ENCODE measurements at regions not wholly inside any gene's neighbourhood (a gene's known extent, or its start where the extent isn't known, plus 50 kb on each side); places are given as distances from the start of the nearest gene placed in this dataset.

DNA sequence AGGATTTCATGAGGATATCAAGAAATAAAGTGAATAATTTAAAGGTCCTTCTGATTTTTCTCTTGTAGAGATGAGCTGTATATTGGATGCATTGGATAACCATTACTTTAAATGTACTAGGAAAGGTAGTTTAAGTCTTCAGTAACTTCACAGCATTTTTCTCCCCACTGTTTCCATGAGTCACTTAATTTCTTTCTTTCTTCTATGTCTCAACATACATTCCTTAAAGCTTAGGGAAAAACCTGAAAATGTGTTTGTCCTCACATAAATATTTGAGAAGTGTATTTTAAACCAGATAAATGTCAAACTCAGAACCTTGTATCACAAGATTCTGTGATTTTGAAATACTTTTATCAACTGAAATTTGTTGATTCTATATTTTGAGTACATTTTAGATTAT is 1970.2 kb upstream of the FLRT2 start:
- intact Hi-C loops (cut with micrococcal nuclease), result no loop called here
- Histone ChIP-seq H3K4me3 (replicated peaks in 1 of 3; ENCODE audit: low read depth in 2 of 3, low read length in 3 of 3) (no peak overlapping the region), H2AFZ (ENCODE audit: insufficient read depth, low read depth, low read length, poor library complexity, severe bottlenecking) (no peak overlapping the region), H3K4me1 (ENCODE audit: control insufficient read depth in 1 of 2, insufficient read depth in 2 of 2, low read length in 2 of 2) (no peaks in the 10 kb centered on the region), H3K9ac (ENCODE audit: insufficient read depth, low read length, poor library complexity, severe bottlenecking) (no peak overlapping the region), H3K27me3 (ENCODE audit: control insufficient read depth in 2 of 2, insufficient read depth in 2 of 2, low read length in 2 of 2) (no peaks in the 10 kb centered on the region), H3K27ac (ENCODE audit: low read depth in 1 of 2, low read length in 2 of 2) (no peak overlapping the region), H3K9me3 (replicated peaks in 1 of 2; ENCODE audit: control insufficient read depth in 1 of 2, insufficient read depth in 1 of 2, low read length in 2 of 2) (peaks cover 10 to 15% of the 10 kb centered on the region in 2 donors), H3K4me2 (replicated peaks; ENCODE audit: extremely low read depth, low read length, poor library complexity, severe bottlenecking) (no peak overlapping the region), H3K36me3 (replicated peaks in 1 of 2; ENCODE audit: control insufficient read depth in 1 of 2, insufficient read depth in 2 of 2, low read length in 2 of 2) (no peaks in the 10 kb centered on the region), H3K79me2 (ENCODE audit: insufficient read depth, low read length) (no peaks in the 10 kb centered on the region), H4K20me1 (ENCODE audit: insufficient read depth, low read length) (no peaks in the 10 kb centered on the region)
- H3K4me3 Mint-ChIP-seq, result no peak overlapping the region
- H3K4me1 Mint-ChIP-seq, result no peaks in the 10 kb centered on the region
- peaks cover 0 to 3% (median 0%) of the 10 kb centered on the region in 3 donors for H3K27me3 Mint-ChIP-seq (ENCODE audit: low read depth in 3 of 3)
- no peak for DNase-seq
- H3K36me3 Mint-ChIP-seq, result no peaks in the 10 kb centered on the region
- TF ChIP-seq, protein P1, sequence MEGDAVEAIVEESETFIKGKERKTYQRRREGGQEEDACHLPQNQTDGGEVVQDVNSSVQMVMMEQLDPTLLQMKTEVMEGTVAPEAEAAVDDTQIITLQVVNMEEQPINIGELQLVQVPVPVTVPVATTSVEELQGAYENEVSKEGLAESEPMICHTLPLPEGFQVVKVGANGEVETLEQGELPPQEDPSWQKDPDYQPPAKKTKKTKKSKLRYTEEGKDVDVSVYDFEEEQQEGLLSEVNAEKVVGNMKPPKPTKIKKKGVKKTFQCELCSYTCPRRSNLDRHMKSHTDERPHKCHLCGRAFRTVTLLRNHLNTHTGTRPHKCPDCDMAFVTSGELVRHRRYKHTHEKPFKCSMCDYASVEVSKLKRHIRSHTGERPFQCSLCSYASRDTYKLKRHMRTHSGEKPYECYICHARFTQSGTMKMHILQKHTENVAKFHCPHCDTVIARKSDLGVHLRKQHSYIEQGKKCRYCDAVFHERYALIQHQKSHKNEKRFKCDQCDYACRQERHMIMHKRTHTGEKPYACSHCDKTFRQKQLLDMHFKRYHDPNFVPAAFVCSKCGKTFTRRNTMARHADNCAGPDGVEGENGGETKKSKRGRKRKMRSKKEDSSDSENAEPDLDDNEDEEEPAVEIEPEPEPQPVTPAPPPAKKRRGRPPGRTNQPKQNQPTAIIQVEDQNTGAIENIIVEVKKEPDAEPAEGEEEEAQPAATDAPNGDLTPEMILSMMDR (IDR thresholded peaks at IDR 0.05), result no peak
- peaks cover 1 to 12% (median 6%) of the 10 kb centered on the region in 7 donors for H3K9me3 Mint-ChIP-seq
- H3K27ac Mint-ChIP-seq, result no peak overlapping the region

DNA sequence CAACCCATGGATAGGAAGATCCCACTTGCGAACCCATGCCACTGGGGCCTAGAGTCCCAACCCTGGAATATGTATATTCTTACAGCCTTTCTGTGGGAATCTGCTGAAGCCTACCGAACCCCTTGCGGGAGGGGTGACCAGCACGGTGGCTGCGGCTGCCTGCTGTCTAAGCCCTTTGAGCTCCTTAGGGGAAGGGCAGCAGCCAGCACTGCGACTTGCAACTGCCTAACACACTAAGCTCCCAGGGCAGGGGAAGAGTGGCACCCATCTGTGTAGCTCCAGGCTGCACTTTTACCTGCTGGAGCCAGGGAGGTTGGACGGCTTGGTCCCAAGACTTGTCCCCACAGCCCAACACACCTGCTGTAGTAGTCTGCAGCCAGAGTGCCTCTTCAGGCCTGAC is 1968.7 kb upstream of the FLRT2 start:
- 85% methylated on average over 7 of the region's 7 CpGs for WGBS (ENCODE audit: insufficient coverage)

More for the DNA sequence above, 1968.7 kb upstream of the FLRT2 start:
- Mint-ChIP-seq H3K27ac (no peak overlapping the region), H3K36me3 (no peaks in the 10 kb centered on the region), H3K4me3 (no peak overlapping the region), H3K4me1 (no peaks in the 10 kb centered on the region), H3K9me3 (peaks cover 2 to 12% (median 6%) of the 10 kb centered on the region in 7 donors), H3K27me3 (ENCODE audit: low read depth in 3 of 3) (peaks cover 0 to 2% (median 0%) of the 10 kb centered on the region in 3 donors)
- Histone ChIP-seq H3K27ac (ENCODE audit: low read depth in 1 of 2, low read length in 2 of 2) (no peak overlapping the region), H4K20me1 (ENCODE audit: insufficient read depth, low read length) (no peaks in the 10 kb centered on the region), H3K4me1 (ENCODE audit: control insufficient read depth in 1 of 2, insufficient read depth in 2 of 2, low read length in 2 of 2) (no peaks in the 10 kb centered on the region), H3K4me2 (replicated peaks; ENCODE audit: extremely low read depth, low read length, poor library complexity, severe bottlenecking) (no peak overlapping the region), H3K27me3 (ENCODE audit: control insufficient read depth in 2 of 2, insufficient read depth in 2 of 2, low read length in 2 of 2) (no peaks in the 10 kb centered on the region), H3K9me3 (replicated peaks in 1 of 2; ENCODE audit: control insufficient read depth in 1 of 2, insufficient read depth in 1 of 2, low read length in 2 of 2) (peaks cover 10 to 18% of the 10 kb centered on the region in 2 donors), H2AFZ (ENCODE audit: insufficient read depth, low read depth, low read length, poor library complexity, severe bottlenecking) (no peak overlapping the region), H3K36me3 (replicated peaks in 1 of 2; ENCODE audit: control insufficient read depth in 1 of 2, insufficient read depth in 2 of 2, low read length in 2 of 2) (no peaks in the 10 kb centered on the region), H3K9ac (ENCODE audit: insufficient read depth, low read length, poor library complexity, severe bottlenecking) (no peak overlapping the region), H3K4me3 (replicated peaks in 1 of 3; ENCODE audit: low read depth in 2 of 3, low read length in 3 of 3) (no peak overlapping the region), H3K79me2 (ENCODE audit: insufficient read depth, low read length) (no peaks in the 10 kb centered on the region)
- no peak for DNase-seq
- TF ChIP-seq, protein P1 (IDR thresholded peaks at IDR 0.05), result no peak
- intact Hi-C loops (cut with micrococcal nuclease), result no loop called here

Measured in CD14-positive monocyte (primary cell).